Ishikawa (cell line): ENCODE measurements at regions not wholly inside any gene's neighbourhood (a gene's known extent, or its start where the extent isn't known, plus 50 kb on each side); places are given as distances from the start of the nearest gene placed in this dataset.

Experiments
- CEBPB ChIP-seq: IDR thresholded peaks from 2 replicates; pipeline ENCODE4 v1.6.1; 2012
- CREB1 ChIP-seq: IDR thresholded peaks from 2 replicates; pipeline ENCODE4 v1.6.1; 2012; ENCODE audit warnings: low read depth
- EGR1 ChIP-seq: IDR thresholded peaks from 2 replicates; pipeline ENCODE4 v1.6.1; 2012
- EP300 ChIP-seq: IDR thresholded peaks from 2 replicates; pipeline ENCODE4 v1.6.1; 2012; ENCODE audit warnings: borderline replicate concordance
- FOXM1 ChIP-seq: IDR thresholded peaks from 2 replicates; pipeline ENCODE4 v1.6.1; 2012; ENCODE audit warnings: low read depth, borderline replicate concordance
- MAX ChIP-seq: IDR thresholded peaks from 2 replicates; pipeline ENCODE4 v1.6.1; 2012
- NFIC ChIP-seq: IDR thresholded peaks from 2 replicates; pipeline ENCODE4 v1.6.1; 2012
- RAD21 ChIP-seq: IDR thresholded peaks from 2 replicates; pipeline ENCODE4 v1.6.1; 2012; ENCODE audit warnings: low read depth
- REST ChIP-seq: IDR thresholded peaks from 2 replicates; pipeline ENCODE4 v1.6.1; 2012; ENCODE audit warnings: low read depth, mild to moderate bottlenecking
- TAF1 ChIP-seq: IDR thresholded peaks from 2 replicates; pipeline ENCODE4 v1.6.1; 2012; ENCODE audit warnings: low read depth, mild to moderate bottlenecking
- TCF12 ChIP-seq: IDR thresholded peaks from 2 replicates; pipeline ENCODE4 v1.6.1; 2012; ENCODE audit warnings: low read depth
- TEAD4 ChIP-seq: IDR thresholded peaks from 2 replicates; pipeline ENCODE4 v1.6.1; 2012
- USF1 ChIP-seq: IDR thresholded peaks from 2 replicates; pipeline ENCODE4 v1.6.1; 2012
- YY1 ChIP-seq: IDR thresholded peaks from 2 replicates; pipeline ENCODE4 v1.6.1; 2012; ENCODE audit warnings: low read depth
- ZBTB7A ChIP-seq: IDR thresholded peaks from 2 replicates; pipeline ENCODE4 v1.6.1; 2012; ENCODE audit warnings: low read depth

GRCh38 chr2:76413436-76413835 lies 702.7 kb upstream of the GCFC2 start:
- TF ChIP-seq MAX (no peak), TAF1 (no peak)

GRCh38 chr2:76406134-76406855 lies 695.6 kb upstream of the GCFC2 start:
- TF ChIP-seq EP300, result no peak
- no peak for TF ChIP-seq CREB1
- TF ChIP-seq RAD21, result no peak
- no peak for TF ChIP-seq TAF1
- TF ChIP-seq NFIC, result no peak
- TF ChIP-seq FOXM1, result no peak
- TF ChIP-seq YY1, result no peak
- no peak for TF ChIP-seq TEAD4
- no peak for TF ChIP-seq ZBTB7A
- no peak for TF ChIP-seq MAX
- no peak for TF ChIP-seq CEBPB
- no peak for TF ChIP-seq EGR1
- TF ChIP-seq USF1, result no peak

- TF ChIP-seq ZBTB7A (no peak), CREB1 (no peak), NFIC (no peak), CEBPB (no peak), TAF1 (no peak), EP300 (no peak), EGR1 (no peak), FOXM1 (no peak), MAX (no peak), USF1 (no peak), REST (no peak), YY1 (no peak), TEAD4 (no peak)
These were observed 682.6 kb upstream of the GCFC2 start for GRCh38 chr2:76393356-76393755.

GRCh38 chr2:76391678-76392077 lies 681.0 kb upstream of the GCFC2 start:
- no peak for TF ChIP-seq CEBPB
- TF ChIP-seq YY1, result no peak
- TF ChIP-seq EP300, result no peak
- TF ChIP-seq EGR1, result no peak
- no peak for TF ChIP-seq RAD21
- no peak for TF ChIP-seq TAF1
- no peak for TF ChIP-seq MAX
- TF ChIP-seq NFIC, result no peak
- TF ChIP-seq TCF12, result no peak
- no peak for TF ChIP-seq FOXM1
- no peak for TF ChIP-seq USF1
- no peak for TF ChIP-seq CREB1
- no peak for TF ChIP-seq TEAD4

- TF ChIP-seq USF1 (no peak), YY1 (no peak), CREB1 (no peak), TEAD4 (no peak)
These were observed 676.6 kb upstream of the GCFC2 start for GRCh38 chr2:76387294-76387693.

- TF ChIP-seq EP300 (no peak), NFIC (no peak), FOXM1 (no peak), CEBPB (no peak), TEAD4 (no peak), ZBTB7A (no peak), YY1 (no peak), REST (no peak), CREB1 (no peak), MAX (no peak), TAF1 (no peak), USF1 (no peak), TCF12 (no peak)
These were observed 675.2 kb upstream of the GCFC2 start for GRCh38 chr2:76385943-76386342.
